Fibroblast of skin of left quadriceps (primary cell): ENCODE measurements at regions not wholly inside any gene's neighbourhood (a gene's known extent, or its start where the extent isn't known, plus 50 kb on each side); places are given as distances from the start of the nearest gene placed in this dataset.

Experiments used
- DNase-seq, 2 experiments: peaks; one replicate each; pipeline ENCODE4 v3.0.0-alpha.2; 2013; ENCODE audit warnings: low read depth in 2 of 2

DNA sequence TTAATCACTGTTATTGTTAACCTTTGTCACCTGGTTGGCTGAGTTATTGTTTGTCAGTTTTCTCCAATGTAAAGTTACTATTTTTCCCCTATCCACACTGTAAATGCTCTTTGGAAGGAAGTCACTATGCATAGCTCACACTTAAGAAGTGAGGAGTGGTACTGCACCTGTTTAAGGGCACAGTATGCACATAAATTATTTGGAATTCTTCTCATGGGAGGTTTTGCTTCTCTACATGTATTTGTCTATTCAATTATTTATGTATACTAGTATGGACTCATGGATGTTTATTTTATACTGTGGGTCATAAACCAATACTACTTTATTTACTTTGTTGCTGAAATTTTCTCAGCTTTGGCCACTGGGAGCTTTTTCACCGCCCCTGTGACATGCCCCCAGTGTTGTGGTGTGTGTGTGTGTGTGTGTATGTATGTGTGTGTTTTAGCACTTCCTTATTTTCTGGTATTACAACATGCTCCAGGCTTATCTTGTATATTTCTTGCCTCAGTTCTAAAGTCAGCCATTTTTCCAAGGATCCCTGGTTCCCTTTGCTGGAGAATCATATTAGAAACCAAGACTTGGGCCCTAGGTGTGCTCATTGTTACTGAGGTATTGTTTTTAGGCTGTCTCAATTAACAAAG, 290.5 kb downstream of the KBTBD8 start:
- DNase-seq = no peak

- DNase-seq = no peak
Observed at GRCh38 chr3:67289626-67290025, 291.5 kb downstream of the KBTBD8 start.

DNA sequence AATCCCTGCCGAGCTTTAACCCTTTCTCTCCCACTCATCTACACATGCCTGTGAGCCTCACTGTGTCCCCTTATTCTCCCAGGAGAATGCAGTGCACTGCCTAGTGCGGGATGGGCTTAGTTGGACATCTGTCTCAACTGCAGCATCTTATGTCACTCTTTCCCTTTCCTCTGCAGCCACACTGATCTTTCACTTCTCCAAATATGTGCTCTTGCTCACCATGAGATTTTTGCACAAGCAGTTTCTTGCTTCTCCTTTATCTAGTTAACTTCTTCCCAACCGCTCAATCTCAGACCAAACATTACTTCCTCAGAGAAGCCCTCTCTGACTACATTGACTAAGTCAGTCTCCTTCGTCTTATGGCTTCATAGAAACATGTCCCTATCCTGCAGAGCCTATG, 292.3 kb downstream of the KBTBD8 start:
- no peak for DNase-seq

- no peak for DNase-seq
Observed at GRCh38 chr3:67291287-67292252, 293.5 kb downstream of the KBTBD8 start.

DNA sequence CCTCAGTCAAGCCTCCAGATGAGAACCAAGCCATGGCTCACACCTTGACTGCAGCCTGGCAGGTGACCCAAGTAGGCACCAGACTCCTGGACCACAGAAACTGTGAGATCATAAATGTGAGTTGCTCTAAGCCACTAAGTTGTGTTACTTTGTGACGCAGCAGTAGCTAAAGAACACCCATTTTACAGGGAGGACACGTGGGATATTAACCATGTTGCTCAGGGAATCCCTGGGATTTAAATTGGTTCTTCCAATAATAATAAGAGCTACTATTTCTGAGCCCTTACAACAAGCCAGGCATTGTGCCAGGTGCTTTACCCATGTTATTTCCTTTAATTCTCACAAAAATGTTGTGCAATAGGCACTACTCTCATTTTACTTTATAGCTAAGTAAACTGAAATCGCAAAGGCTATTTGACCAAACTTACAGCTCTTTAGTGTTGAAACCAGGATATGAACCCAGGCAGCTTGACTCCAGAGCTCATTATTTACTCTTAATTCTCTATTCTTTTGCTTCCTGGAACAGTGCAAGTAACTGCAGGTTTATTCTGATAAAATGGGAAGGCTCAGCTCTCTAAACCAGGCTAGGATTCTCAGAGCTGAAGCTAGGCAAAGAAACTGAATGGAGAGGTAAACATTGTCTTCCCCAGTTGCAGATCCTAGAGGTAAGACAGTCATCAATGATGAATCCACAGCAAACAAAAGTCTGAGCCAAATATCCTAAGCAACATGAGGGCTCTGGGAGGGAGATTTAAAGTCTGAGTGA, 294.4 kb downstream of the KBTBD8 start:
- DNase-seq = no peak

DNA sequence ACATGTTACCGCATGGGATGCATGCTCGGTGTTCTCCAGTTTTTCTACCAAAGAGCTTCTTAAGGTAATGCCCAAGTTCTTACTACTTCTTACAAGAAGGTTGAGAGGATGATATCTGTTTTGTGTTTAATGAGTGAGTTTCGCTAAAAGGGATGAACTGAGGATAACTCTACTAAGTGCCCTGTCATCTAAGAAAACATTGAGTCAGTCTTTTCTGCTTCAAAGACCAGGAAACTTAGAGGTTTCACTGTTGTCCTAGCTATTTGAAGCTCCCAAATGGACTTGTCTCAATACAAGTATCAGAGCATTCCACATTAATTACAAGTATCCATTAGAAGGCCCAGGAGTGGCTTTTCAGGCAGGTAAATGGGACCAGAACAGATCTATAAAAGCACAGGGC, 296.2 kb downstream of the KBTBD8 start:
- no peak for DNase-seq

GRCh38 chr3:67296039-67296892, 298.2 kb downstream of the KBTBD8 start:
- no peak for DNase-seq

DNA sequence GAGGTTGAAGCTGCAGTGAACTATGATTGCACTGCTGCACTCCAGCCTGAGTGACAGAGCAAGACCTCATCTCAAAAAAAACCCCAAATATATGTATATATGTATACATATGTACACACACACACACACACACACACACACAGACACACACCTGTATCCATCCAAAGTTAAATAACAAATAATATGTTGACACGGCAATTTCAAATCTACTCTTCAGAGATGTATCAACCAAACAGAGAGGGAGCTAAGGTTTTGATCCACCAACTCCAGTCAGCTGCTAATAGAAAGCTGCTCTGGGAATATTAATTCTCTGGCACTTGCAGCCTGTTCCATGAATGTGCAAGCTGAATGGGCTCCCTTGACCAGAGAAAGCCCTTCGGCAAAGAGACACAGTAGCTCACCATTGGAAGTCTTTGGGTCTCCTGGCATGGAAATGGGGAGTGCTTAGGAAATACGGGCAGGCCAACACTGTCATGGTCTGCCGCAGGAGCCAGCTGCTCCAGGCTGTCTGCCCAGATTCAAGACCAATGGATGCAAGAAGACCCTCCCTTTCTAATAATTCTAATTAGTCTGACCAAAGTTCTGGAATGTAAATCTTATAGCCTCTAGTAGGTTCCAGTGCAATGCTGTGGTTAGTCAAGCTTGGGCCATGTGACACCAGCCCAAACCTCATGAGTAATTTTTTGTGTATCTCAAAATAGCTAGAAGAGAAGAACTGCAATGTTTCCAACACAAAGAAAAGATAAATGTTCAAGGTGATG, 299.8 kb downstream of the KBTBD8 start:
- DNase-seq = no peak

GRCh38 chr3:67301556-67301955, 303.4 kb downstream of the KBTBD8 start:
- DNase-seq = no peak

DNA sequence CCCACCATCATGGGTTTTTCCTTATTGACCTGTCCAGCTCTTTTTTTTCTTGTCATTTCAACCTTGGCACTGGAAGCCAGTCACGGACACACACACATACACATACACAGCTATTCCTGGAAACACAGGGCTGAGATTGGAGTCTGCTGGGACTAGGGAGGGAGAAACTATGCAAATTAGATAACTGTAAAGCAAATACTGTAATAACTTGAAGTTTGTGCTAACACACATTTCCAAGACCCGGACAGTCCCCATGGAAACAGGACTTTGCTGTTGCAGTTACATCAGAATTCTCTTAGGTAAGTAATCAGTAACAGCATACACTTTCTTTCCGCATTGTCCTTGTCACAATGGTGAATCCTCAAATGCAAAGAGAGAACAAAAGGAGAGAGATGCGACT, 304.4 kb downstream of the KBTBD8 start:
- DNase-seq = no peak

GRCh38 chr3:67305160-67305559, 307.1 kb downstream of the KBTBD8 start:
- DNase-seq = no peak

- no peak for DNase-seq
Observed at GRCh38 chr3:67305922-67306321, 307.8 kb downstream of the KBTBD8 start.

DNA sequence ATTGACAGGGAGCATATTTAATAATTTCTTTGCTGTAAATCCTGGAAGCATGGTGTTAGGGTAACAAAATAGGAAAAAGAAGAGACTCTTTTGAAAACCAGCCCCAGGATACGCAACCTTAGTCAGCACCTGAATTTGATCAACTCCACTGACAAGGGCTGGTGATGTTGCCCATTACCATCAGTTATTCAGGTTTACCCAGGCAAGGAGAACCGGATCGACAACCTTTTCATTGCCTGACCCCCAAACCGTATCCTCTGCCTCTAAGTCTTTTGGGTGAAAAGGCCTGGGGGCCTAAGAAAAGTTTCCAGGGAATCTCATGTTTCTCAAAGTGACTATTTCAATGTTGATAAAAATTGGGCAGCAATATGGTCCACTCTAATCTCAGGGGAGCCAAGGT, 313.3 kb downstream of the KBTBD8 start:
- no peak for DNase-seq

DNA sequence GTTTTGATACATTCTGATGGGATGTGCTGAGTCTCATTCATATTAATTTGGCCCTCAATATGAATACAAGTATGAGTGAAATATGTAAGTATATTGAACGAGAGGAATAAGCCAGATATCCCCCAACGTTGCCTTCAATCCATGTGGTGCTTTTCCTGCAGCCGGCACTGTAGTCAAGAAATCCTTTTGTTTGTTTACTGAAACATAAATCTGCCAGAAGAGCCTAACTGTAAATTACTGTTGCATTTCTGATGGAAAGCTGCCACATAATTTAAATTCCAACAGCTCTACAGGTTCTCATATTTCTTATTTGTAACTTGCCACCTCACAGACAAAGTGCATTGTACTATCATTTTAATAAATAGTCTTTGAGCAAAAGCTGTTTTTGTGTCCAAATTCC, 314.0 kb downstream of the KBTBD8 start:
- DNase-seq = no peak

DNA sequence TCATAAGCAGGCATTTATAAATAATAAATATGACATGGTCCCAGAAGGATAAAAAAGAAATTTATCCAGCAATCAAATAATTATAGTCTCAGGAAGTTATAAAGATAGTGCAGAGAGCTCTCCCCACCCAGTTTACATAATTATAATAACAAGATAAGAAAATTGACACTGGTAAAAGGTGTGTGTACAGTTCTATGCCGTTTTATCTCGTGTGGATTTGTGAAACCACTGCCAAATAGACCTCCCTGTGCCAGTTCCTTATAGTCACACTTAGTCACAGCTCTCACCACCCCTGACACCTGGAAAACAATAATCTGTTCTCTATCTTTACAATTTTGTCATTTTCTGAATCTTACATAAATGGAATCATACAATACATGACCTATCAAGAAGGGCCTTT, 320.1 kb downstream of the KBTBD8 start:
- DNase-seq = no peak

DNA sequence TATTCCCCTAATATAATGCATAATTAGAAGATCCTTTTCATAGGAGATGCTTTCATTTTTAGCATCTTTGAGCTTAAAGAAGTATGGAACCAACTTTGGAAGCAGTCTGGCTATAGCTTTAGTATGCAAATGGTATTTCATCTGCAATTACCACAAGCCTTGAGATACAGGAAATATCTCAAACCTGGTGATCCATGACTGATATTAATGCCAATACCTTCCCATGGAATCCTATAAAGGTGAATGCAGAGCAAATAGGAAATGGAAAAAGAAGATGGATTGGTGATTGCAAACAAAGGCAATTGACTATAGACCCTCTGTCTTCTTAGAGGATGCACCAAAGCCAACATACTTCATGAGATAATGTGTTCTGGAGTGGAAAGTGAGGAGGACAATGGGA, 326.4 kb downstream of the KBTBD8 start:
- no peak for DNase-seq
